NCI-H187 (cell line): ENCODE measurements at regions not wholly inside any gene's neighbourhood (a gene's known extent, or its start where the extent isn't known, plus 50 kb on each side); places are given as distances from the start of the nearest gene placed in this dataset.

Experiments used
- DNase-seq, 2 experiments: peaks; one replicate each; lab custom pipeline; 2025; lab: John Stamatoyannopoulos, UW

DNA sequence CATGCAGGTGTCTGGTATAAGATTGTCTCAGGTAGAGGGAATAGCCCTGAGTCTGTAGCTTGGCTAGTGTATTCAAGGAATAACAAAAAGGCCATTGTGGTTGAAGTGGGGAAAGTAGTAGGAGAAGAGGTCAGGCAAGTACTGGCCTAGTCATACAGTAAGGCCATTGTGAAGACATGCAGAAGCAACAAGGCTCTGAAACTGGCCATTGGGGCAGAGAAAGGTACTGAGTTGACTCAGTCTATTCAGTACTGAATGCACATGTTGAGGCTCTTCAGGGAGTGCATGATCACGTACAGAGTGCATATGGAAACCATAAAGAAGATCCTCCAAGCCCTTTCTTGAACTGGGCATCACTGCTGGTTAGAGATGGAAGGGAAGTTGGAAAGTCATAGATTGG is 477.6 kb downstream of the SOX6 start:
- no peak for DNase-seq

DNA sequence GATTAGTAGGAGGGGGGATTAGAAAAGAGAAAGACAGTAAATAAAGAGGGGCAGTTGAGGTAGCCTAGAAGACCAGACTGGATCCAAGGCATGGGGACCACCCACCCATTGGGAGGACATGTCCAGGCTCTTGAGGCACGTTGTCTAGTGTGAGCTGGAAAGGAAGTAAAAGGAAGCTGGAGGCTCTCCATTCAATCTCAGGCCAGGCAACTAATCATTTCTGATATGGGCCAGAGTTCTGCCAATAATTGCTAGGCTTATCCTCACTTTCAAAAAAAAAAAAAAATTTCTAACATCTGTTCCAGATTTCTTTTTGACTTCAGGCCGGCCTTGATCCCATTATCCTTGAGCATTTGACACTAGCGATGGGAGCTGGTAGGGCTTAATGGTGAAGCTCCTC is 476.1 kb downstream of the SOX6 start:
- DNase-seq = no peak

DNA sequence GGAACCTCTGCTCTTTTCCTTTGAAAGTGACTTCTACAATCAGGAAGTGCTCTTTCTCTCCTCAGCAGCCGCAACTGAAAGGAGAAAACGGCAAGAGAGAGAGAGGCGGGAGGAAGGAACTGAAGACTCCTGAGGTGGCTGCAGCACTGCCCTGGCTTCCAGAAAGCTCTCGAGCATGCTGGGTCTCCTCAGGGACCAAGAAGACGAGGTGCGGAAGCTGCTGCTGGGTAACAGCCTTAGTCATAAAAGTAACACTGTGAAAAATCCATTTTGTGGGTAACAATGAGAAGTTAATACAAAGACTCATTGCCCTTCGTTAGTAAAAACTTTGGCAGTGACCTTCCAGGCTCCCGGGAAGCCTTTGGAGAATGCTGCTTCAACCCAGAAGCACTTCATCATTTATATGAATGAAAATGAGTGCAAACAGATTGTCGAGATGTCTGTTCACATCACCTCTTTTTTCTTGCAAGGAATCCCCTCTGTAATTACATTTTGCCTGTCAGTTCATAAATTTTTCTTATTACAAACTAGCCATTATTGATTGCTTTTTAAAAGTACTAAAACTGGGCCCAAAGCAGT is 473.4 kb downstream of the SOX6 start:
- no peak for DNase-seq

DNA sequence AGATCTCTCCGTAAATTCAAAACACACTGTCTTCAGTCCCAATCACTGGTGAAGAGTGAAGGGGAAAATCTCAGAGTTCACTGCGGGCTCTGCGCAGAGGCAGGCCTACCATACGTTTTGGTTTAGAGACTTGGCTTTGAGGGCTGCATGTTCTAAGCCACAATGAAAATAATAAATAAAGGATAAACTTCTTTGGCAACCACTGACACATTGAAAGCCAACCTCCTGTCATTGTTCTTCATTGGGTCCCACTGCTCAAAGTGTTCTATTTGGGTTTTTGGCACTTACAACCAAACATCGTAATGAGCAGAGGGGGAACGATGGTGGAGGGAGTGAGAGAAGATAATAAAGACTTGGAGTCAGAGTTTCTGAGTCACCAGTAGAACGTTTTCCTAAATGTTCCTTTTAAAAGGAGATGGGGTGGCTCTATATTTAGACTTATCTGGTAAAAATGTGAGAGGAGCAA is 472.9 kb downstream of the SOX6 start:
- no peak for DNase-seq

DNA sequence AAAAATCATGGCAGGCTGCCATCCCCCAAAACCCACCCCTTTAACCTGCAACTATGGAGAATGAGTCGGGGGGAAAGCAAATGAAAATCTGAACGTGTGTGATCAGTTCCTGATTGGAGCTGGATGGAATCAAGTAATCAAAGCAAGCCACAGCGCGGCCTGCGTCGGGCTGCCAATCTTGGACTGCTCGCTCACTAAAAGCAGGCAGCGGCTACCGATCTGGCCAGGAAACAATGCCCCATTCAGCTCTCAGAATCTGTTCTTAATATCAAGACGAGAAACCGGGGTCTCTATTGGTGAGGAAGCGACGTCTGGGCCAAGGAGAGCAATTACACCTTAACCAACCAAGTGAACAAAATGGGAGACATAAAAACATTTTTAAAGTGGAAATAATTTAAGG is 472.2 kb downstream of the SOX6 start:
- DNase-seq = no peak

DNA sequence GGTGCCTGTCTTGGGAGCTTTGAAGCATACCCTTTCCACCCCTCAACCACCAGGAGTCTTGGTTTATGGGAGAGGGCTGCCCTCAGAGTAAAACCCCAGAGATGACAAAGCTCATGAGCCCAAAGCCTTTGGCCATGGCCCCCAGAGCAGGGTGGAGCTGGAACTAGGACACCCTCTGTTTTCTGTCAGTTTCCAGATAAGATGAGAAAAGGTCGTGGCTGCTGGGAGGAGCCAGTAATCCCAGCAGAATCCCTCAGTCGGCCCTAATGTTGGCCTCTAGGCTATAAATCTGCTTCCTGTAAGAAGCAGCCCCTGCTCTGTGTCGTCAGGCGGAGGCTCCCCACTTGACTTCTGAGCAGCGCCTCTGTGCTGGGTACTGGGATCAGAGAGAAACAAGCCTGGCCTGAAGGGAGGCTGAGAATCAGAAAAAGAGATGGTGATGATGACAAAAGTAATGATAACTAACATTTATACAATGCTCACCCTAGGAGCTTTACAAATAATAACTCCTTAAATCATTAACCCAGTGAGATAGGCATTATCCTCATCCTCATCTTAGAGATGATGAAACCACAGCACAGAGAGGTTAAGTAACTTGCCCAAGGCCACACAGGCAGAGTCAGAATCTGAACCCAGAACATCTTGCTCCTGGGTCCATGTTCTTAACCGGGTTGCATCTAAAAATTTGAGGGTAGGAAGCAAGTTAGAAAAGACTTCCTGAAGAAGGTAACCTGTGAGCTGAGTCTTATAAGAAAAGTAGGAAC is 471.4 kb downstream of the SOX6 start:
- no peak for DNase-seq

DNA sequence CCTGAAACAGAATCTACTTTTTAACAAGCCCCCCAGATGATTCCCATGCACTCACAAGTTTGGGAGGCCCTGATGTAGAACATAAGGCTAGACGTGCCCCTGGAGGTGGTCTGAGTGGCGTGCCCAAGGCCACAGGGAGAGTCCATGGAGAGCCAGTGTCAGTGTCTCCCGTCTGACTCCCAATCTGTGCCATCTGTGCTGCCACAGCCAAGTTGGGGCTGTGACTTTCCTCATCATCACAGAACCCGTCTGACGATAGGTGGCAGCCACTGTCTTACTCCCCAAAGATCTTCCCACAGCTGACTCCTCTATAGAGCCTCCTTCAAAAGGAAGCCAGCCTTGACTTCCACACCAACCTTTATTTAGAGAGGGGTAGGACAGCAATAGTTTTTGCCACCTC is 470.5 kb downstream of the SOX6 start:
- DNase-seq = no peak

DNA sequence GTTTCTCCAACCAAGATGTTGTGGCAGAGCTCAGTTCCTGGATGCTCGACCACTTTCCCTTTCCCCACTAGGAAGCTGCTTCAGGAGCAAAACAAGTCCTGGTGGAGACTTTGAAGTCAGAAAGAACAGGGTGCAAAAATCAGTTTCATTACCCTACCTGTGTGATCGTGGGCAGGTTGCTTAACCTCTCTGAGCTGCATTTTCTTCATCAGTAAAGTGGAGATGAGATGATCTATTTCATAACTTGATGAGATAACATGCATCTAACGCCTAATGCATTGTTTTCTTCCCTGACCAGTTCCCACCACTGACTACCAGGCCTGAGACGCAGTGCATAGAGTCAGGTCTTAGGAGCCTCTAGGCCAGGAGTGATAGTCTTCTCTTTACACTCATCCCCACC is 470.0 kb downstream of the SOX6 start:
- DNase-seq = no peak

DNA sequence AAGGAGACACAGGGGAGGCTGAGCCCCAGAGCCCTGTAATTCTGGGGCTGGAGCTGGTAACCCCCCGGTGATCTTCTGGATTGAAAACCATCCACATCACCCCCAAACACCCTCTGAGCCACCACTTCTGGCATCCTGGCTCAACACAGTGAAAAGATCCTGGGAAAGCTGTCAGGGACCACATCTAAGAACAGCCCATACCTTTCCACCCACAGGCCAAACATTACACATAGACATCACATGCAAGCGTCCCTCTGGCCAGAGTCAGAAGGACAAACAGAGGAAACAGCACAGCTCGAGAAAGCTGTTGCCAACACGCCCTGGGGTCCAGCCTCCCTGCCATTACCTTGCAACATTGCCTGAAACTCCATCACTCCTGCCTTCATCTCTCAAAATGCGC is 469.5 kb downstream of the SOX6 start:
- no peak for DNase-seq

DNA sequence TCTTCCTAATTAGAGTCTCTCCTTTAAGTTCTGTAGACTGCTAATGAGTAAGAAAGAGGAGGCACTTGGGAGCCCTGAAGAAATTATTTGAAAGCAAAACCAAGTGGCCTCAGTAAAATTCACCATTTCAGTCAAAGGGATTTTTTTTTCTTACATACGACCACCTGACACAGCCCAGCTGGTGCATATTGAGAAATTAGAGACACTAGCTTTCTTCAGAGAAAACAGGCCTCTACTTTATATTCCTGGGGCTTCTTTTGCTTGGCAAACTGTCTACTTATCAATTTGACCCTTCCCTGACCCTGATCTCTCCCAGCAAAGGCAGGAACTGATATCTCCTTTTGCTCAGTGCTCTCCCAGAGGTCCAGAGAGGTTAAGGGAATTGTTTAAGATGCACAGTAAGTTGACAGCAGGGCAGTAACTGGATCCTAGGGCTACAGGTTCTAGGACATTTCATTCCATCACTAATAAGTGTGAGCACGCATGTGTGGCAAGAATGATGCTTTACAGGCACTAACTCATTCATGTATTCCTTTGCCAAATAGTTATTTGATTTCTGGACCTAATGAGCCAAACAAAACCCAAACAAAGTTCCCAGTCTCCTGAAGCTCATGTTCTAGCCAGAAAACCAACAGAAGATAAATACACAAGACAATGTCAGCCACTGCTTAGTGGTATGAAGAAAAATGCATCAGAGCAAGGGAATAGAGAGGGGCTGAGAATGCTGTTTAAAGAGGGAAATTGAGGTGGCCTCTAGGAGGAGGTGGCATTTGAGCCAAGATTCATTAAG is 467.6 kb downstream of the SOX6 start:
- no peak for DNase-seq

DNA sequence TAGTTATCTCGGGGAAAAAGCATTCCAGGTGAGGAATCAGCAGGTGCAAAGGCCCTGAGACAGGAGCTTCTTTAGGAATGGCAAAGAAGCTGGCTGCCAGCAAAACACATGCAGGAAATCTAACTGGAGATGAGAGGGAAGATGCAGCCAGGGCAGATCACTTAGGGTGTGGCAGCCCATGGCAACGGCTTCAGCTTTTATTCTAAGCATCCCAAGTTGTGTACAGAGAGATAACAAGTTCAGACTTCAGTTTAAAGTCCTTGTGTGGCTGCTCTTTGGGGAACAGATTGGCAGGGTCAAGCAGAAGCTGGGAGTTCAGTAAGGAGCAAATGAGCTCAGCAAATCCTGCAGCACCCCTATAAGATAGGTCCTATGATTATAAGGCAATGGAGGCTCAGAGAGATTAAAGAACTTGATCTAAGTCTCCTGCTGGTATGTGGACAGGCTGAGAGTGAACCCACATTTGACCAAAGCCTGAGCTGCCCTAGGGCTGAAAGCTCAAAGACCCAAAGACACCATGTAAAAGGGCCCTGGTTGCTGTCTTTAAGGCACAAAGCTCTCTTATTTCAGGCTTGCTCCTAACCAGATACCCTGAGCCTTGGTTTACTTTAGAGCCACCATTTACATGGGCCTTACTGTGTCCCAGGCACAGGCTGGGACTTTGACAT is 466.8 kb downstream of the SOX6 start:
- no peak for DNase-seq

DNA sequence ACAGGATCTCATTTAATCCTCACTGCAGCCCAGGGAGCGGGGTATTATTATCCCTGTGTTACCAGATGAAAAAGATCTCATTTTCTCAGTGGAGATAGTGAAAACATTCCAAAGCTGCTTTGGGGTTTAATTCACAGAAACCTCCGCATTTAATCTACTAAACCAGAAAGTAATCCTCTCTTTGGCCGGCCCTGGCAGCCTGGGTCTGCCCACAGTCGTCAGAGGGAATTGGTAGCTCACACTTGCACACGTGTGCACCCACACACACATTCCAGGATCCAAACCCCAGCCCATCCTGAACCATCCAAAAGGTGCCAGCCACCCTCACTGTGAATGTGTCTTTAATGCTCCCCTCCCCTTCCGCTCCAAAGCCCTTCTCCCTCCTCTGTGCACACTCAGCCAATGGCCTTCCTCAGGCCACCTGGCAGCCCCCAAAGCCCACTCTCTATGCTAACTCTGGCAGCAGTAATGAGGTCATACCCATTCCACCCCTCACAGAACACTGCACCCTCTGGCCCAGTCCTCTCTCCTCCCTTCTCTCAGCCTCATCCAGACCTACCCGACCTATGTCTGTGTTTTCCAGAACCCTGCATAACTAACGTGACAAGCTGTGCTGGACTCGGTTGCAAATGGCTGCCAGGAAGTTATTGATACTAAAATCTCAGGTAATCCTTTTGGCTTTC is 466.2 kb downstream of the SOX6 start:
- DNase-seq = no peak

DNA sequence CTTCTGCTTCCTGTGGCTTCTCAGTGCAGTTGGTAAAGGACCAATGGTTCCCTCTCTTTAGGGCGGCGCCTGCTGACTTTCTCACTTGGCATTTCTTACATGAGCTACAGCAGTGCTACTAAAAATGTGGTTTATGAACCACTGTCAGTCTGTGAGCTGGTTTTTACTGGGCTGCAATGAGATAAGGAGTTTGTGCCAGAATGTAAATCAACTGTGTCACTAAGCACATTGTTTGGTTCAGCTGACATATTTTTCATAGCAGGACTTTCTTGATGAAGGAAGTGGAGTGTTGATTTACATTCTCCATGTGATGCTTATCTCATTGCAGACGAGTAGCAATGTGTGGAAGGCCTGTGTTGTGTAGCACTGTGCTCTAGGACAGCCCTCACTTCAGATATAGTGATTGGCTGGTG is 463.3 kb downstream of the SOX6 start:
- DNase-seq = no peak

DNA sequence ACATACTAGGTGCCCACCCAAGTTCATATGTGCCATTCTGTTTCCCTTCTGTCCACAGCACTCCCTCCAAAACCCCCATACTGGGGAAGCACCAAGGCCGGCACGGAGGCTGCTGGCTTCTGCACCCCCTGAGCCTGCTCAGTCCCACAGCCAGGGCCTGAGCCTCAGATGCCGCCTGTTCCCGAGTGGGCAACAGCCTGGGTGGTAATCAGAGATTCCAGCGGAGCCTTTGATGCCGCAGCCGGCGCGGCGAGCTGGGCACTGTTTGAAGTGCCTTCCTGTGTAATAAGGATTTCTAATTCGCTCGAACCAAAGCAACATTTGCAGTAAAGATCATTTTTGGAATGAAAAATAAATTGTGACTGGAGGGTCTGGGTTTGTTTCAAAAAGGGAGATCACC is 460.3 kb downstream of the SOX6 start:
- no peak for DNase-seq

DNA sequence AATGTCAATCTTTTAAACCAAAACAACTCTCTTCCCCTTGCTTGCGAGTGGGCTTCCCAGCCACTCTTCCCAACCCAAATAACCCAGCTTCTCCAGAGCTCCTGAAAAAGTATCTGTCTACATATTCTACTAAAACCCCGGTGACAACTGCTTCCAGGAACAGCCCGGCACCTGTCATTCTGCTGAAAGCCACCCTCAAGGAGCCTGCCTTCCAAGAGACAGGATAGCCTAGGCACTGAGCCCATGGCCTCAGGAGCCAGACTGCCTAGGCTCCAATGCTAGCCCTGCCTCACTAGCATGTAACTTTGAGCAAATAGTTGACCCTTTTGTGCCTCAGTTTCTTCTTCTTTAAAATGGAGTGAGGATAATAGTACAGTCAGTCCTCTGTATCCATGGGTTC is 459.8 kb downstream of the SOX6 start:
- DNase-seq = no peak

DNA sequence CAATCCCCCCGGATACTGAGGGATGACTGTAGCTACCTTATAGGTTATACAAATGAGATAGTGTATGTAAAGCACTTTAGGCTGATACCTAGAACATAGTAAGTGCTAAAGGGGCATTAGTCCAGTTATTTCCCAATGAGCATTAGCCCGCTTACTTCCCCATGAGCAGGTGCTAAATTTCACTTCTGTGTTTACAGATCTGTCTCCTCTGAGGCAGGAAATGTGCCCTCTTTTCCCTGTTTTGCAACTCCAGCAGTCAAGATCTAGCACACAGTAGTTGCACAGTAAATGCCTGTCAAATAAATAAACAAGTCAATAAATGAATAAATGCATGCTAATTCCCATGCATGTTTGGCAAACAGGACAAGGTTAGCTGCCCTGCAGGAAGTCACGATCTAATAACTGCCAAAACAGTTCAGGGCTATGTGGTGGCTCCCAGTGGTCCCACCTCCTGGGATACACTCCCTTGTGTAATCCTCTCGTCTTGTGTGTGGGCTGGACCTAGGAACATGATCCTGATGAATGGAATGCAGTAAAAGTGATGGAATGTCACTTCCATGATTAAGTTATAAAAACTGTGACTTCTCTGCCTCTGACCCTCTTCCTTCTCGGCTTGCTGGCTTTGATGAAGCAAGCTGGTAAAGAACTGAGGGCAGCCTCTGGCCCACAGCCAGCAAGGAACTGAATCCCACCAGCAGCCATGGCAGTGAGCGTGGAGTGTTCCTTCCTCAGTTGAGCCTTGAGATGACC is 459.0 kb downstream of the SOX6 start:
- DNase-seq = no peak

DNA sequence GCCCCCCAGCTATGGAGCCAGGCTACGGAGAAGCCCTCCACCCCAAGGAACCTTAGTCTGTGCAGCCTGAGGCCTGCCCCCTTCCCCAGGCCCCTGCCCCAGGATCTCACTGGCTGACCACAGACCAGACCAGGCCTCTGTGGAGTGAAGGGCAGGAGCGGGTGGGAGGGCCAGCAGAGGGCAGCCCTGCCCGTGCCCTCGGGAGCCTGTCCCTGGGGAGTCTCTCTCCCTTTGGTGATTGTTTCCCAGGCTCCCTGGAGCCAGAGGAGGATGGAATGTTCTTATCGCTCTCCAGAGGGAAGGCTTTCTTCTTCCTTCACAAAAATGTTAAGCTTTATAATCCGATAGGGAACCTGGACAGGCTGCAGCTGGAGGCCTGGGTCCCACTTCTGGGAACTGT is 455.3 kb downstream of the SOX6 start:
- no peak for DNase-seq

DNA sequence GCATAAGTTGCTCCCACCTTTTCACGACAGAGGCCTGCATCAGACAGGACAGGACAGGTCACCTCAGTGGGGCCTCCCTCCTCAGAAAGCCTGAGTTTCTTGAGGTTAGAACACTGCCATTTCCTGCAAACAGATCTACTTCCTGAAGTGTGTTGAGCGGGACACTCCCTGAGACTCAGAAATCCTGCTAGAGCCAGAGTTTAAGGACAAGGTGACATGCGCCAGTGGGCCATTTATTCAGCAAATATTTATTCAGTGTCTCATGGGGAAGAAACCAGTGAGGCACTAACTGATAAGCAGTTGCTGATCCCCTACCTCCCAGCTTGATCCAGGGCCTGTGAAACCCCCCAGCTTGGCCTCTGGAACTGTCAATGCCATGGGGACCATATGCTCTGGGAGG is 454.6 kb downstream of the SOX6 start:
- no peak for DNase-seq

DNA sequence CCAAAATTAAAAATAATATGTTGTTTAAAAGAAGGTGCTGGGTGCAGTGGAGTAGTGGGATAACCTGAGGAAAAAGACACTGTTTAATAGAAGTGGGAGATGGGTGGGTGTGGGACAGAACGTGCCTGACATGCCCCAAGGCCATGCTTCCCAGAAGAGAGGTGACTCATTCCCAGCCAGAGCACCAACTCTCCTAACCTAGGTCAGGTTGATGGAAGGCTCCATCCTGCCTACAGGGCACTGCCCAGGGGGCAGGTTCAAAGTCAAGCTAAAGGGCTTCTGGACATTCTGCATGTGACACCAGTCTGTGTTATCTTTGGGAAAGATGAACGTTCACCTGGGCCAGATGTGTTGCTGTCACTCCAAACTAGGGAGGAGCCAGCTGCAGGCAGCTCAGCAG is 453.1 kb downstream of the SOX6 start:
- no peak for DNase-seq

DNA sequence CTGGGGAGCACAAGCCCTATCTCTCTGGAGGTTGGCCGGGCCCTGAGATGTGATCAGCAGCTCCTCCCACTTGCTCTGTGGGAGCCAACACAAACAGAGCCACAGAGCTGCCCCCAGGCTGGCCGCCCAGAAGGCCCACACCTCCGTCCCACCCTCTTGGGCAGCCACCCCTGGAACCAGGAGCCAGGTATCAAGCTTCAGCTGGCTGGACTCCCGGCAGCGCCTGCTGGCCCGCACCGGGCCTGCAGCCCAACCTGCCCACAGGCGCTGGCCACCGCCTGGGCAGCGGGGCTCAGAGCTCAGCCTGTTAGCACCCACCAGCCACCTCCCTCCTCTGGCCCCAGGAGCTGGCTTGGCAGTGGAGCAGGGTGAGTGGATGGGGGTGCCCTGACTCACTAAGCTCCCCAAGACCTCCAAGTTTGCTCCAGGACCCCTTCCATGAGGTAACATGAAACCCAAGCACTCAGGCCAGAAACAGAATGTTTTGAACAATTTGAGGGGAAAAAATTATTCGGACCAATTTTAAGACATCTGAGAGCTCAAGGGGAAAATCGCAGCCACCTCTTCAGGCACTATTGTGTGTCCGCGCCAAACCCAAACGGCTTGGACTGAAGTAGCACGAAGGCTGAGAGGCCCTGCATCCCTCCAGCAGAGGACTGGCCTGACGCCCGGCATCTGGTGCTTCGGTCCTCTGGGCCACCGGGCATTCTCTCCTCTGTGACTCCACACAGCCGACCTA is 450.8 kb downstream of the SOX6 start:
- no peak for DNase-seq
